SK-N-SH treated with all-trans-retinoic acid at 6 μM for 48 hours (cell line): ENCODE measurements at regions not wholly inside any gene's neighbourhood (a gene's known extent, or its start where the extent isn't known, plus 50 kb on each side); places are given as distances from the start of the nearest gene placed in this dataset.
"Not testable (repeated sequence)": the region's sequence is repeated elsewhere in the genome, so short reads cannot be mapped to it uniquely, and the experiment has no call there.

Source experiments
- ATAC-seq: fragments of 200-7000 bp; cut with Tn5 transposase; 3 replicates; pipeline ENCODE4 v1.9.1; 2020; ENCODE audit warnings: mild to moderate bottlenecking, moderate library complexity
- ARNTL ChIP-seq: fragments of 450-650 bp; formaldehyde crosslinking; IDR thresholded peaks from 2 replicates; pipeline ENCODE4 v1.5.0; 2020; ENCODE audit warnings: low read depth, mild to moderate bottlenecking, moderate library complexity, borderline replicate concordance
- BACH2 ChIP-seq: fragments of 250-450 bp; sonication (Bioruptor Pico); IDR thresholded peaks from 2 replicates; pipeline ENCODE4 v1.9.0; 2021; ENCODE audit warnings: mild to moderate bottlenecking, borderline replicate concordance
- CREB5 ChIP-seq: fragments of 250-450 bp; sonication (Bioruptor Pico); IDR thresholded peaks from 2 replicates; pipeline ENCODE4 v1.5.1; 2020; ENCODE audit warnings: low read depth, mild to moderate bottlenecking, moderate library complexity
- CSDC2 ChIP-seq: fragments of 250-450 bp; sonication (Bioruptor Pico); IDR thresholded peaks from 2 replicates; pipeline ENCODE4 v1.5.0; 2020; ENCODE audit warnings: mild to moderate bottlenecking, moderate library complexity
- CSRNP3 ChIP-seq: fragments of 250-450 bp; sonication (Bioruptor Pico); IDR thresholded peaks from 2 replicates; pipeline ENCODE4 v1.5.1; 2021; ENCODE audit warnings: mild to moderate bottlenecking, moderate library complexity
- ESRRG ChIP-seq: fragments of 250-450 bp; sonication (Bioruptor Pico); IDR thresholded peaks from 2 replicates; pipeline ENCODE4 v1.6.1; 2021; ENCODE audit warnings: mild to moderate bottlenecking
- GLIS3 ChIP-seq: fragments of 250-450 bp; sonication (Bioruptor Pico); IDR thresholded peaks from 2 replicates; pipeline ENCODE4 v1.5.0; 2020; ENCODE audit warnings: mild to moderate bottlenecking, moderate library complexity
- ISL1 ChIP-seq: fragments of 250-450 bp; sonication (Bioruptor Pico); IDR thresholded peaks from 2 replicates; pipeline ENCODE4 v2.1.2; 2022; ENCODE audit warnings: mild to moderate bottlenecking, moderate library complexity
- PATZ1 ChIP-seq: fragments of 250-450 bp; sonication (Bioruptor Pico); IDR thresholded peaks from 2 replicates; pipeline ENCODE4 v1.8.0; 2020; ENCODE audit warnings: mild to moderate bottlenecking, moderate library complexity, borderline replicate concordance
- POU6F1 ChIP-seq: fragments of 250-450 bp; sonication (Bioruptor Pico); IDR thresholded peaks from 2 replicates; pipeline ENCODE4 v1.8.0; 2021; ENCODE audit warnings: low read depth, mild to moderate bottlenecking, moderate library complexity, borderline replicate concordance
- PPARA ChIP-seq: fragments of 250-450 bp; sonication (Bioruptor Pico); IDR thresholded peaks from 2 replicates; pipeline ENCODE4 v1.5.0; 2020; ENCODE audit warnings: mild to moderate bottlenecking, borderline replicate concordance
- RARB ChIP-seq: fragments of 250-450 bp; sonication (Bioruptor Pico); IDR thresholded peaks from 2 replicates; pipeline ENCODE4 v1.8.0; 2021; ENCODE audit warnings: mild to moderate bottlenecking, moderate library complexity
- SNAI2 ChIP-seq: fragments of 250-450 bp; sonication (Bioruptor Pico); IDR thresholded peaks from 2 replicates; pipeline ENCODE4 v1.5.0; 2020; ENCODE audit warnings: mild to moderate bottlenecking, moderate library complexity
- TOX ChIP-seq: fragments of 250-450 bp; sonication (Bioruptor Pico); IDR thresholded peaks from 2 replicates; pipeline ENCODE4 v1.8.0; 2021; ENCODE audit warnings: mild to moderate bottlenecking, moderate library complexity, borderline replicate concordance
- TSHZ2 ChIP-seq: fragments of 250-450 bp; sonication (Bioruptor Pico); IDR thresholded peaks from 2 replicates; pipeline ENCODE4 v1.5.0; 2020; ENCODE audit warnings: mild to moderate bottlenecking, moderate library complexity
- ZC3H10 ChIP-seq: fragments of 250-450 bp; sonication (Bioruptor Pico); IDR thresholded peaks from 2 replicates; pipeline ENCODE4 v1.5.1; 2021; ENCODE audit warnings: mild to moderate bottlenecking, moderate library complexity
- ZFP3 ChIP-seq: fragments of 250-450 bp; sonication (Bioruptor Pico); IDR thresholded peaks from 2 replicates; pipeline ENCODE4 v1.5.0; 2020; ENCODE audit warnings: mild to moderate bottlenecking, moderate library complexity
- ZFP30 ChIP-seq: fragments of 450-650 bp; formaldehyde crosslinking; IDR thresholded peaks from 2 replicates; pipeline ENCODE4 v1.5.0; 2022; ENCODE audit warnings: mild to moderate bottlenecking, moderate library complexity
- ZNF565 ChIP-seq: fragments of 450-650 bp; formaldehyde crosslinking; conservative IDR thresholded peaks from 2 replicates; pipeline ENCODE4 v1.5.0; 2020; ENCODE audit warnings: low read depth, mild to moderate bottlenecking, moderate library complexity
- ZNF70 ChIP-seq: fragments of 450-650 bp; formaldehyde crosslinking; IDR thresholded peaks from 2 replicates; pipeline ENCODE4 v1.5.0; 2020; ENCODE audit warnings: mild to moderate bottlenecking, moderate library complexity
- ZNF8 ChIP-seq: fragments of 450-650 bp; formaldehyde crosslinking; IDR thresholded peaks from 2 replicates; pipeline ENCODE4 v1.5.0; 2020; ENCODE audit warnings: mild to moderate bottlenecking, moderate library complexity

- no peak for TF ChIP-seq CSRNP3 (CRISPR knock-in tag)
- TF ChIP-seq CSDC2 (CRISPR knock-in tag): no peak
- no peak for TF ChIP-seq ARNTL (CRISPR knock-in tag)
- TF ChIP-seq POU6F1 (CRISPR knock-in tag): no peak
Observed at GRCh38 chr10:117830205-117830604, 216.5 kb downstream of the RAB11FIP2 start (continued).

- ATAC-seq: no peak
- TF ChIP-seq SNAI2 (CRISPR knock-in tag) (no peak), PATZ1 (CRISPR knock-in tag) (no peak), ZNF70 (CRISPR knock-in tag) (no peak), ISL1 (CRISPR knock-in tag) (no peak), ZNF565 (CRISPR knock-in tag) (no peak), POU6F1 (CRISPR knock-in tag) (no peak), ZFP30 (CRISPR knock-in tag) (no peak), GLIS3 (CRISPR knock-in tag) (no peak), BACH2 (CRISPR knock-in tag) (no peak), TSHZ2 (CRISPR knock-in tag) (no peak)
- TF ChIP-seq, all 23 proteins: peak for 0
Observed at GRCh38 chr10:117830787-117831212, 215.9 kb downstream of the RAB11FIP2 start.

DNA sequence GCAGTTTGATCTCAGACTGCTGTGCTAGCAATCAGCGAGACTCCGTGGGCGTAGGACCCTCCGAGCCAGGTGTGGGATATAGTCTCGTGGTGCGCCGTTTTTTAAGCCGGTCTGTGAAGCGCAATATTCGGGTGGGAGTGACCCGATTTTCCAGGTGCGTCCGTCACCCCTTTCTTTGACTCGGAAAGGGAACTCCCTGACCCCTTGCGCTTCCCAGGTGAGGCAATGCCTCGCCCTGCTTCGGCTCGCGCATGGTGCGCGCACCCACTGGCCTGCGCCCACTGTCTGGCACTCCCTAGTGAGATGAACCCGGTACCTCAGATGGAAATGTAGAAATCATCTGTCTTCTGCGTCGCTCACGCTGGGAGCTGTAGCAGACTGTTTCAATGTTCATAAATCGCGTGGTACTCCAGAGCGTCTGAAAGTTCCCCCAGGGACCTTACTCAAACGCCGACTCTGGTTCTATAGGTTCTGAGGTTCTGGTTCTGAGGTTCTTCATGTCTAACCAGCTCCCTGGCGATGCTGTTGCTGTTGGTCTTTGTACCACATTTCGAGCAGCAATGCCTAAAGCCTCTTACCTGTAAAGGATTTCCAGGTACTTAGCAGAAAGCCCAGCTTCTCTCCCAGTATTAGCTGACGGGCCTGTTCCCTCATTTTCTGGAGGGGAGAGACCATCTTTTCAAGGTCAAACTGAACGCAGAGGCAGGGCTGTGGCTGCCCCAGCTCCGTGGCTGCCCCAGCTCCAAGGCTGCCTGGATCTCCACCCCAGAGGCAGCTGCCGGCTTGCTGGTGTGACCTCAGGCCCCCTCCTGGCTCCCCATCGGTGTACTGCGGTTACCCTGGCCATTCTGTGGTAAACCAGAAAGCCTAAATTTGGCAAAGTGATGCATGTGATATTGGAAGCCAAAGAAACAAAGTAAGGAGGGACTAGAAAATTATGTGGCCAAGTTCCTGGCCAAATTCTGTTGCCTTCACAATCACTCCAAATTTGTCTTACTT lies 207.9 kb downstream of the RAB11FIP2 start:
- ATAC-seq: not testable (repeated sequence)

- ATAC-seq: not testable (repeated sequence)
Observed at GRCh38 chr10:117856426-117856825, 190.3 kb downstream of the RAB11FIP2 start.

- no peak for ATAC-seq
- TF ChIP-seq CREB5 (CRISPR knock-in tag) (no peak), PPARA (CRISPR knock-in tag) (no peak), ZFP3 (CRISPR knock-in tag) (no peak), ZC3H10 (CRISPR knock-in tag) (no peak), ZNF8 (CRISPR knock-in tag) (no peak), ZFP30 (CRISPR knock-in tag) (no peak), ESRRG (no peak), TOX (CRISPR knock-in tag) (no peak), ARNTL (CRISPR knock-in tag) (no peak), RARB (no peak), CSRNP3 (CRISPR knock-in tag) (no peak), SNAI2 (CRISPR knock-in tag) (no peak)
Observed at GRCh38 chr10:117860135-117860534, 186.6 kb downstream of the RAB11FIP2 start.
